IMR-90 (cell line): ENCODE measurements at regions not wholly inside any gene's neighbourhood (a gene's known extent, or its start where the extent isn't known, plus 50 kb on each side); places are given as distances from the start of the nearest gene placed in this dataset.

Experiments used
- ATAC-seq: fragments of 200-7000 bp; cut with Tn5 transposase; 2 replicates; pipeline ENCODE4 v1.9.1; 2020; ENCODE audit warnings: low read depth, mild to moderate bottlenecking, moderate library complexity
- BruUV-seq: library from RNA; stranded (reverse); fragments of 400-500 nt; replicated peaks from 2 replicates; lab custom pipeline; 2021; lab: Mats Ljungman, UMichigan
- CTCF ChIA-PET: fragments of 300-600 bp; formaldehyde crosslinking; extraction: SDS; loops from one replicate; lab custom pipeline; 2021; ENCODE audit warnings: antibody characterized with exemption; lab: Yijun Ruan, JAX
- POLR2A ChIA-PET: fragments of 300-600 bp; sonication (Branson Sonifier 250); formaldehyde crosslinking; loops from one replicate; lab custom pipeline; 2022; ENCODE audit warnings: antibody characterized with exemption; ENCODE audit not compliant: unreplicated experiment; lab: Charles Lee
- DNase-seq: peaks from one replicate; pipeline ENCODE4 v3.0.0; 2013
- H2AFZ ChIP-seq: replicated peaks from 2 replicates; pipeline ENCODE3; 2013; ENCODE audit warnings: low read length, mild to moderate bottlenecking; ENCODE audit not compliant: poor library complexity
- H2AK5ac ChIP-seq: 2 replicates; pipeline ENCODE4 v1.6.1; 2013; ENCODE audit warnings: low read depth, low read length, inconsistent platforms
- H2AK9ac ChIP-seq: replicated peaks from 2 replicates; pipeline ENCODE3; 2013; ENCODE audit warnings: mild to moderate bottlenecking, low read depth, low read length, moderate library complexity; ENCODE audit not compliant: poor library complexity
- H2BK120ac ChIP-seq: 2 replicates; pipeline ENCODE4 v1.6.1; 2013; ENCODE audit warnings: low read depth, low read length, inconsistent platforms
- H2BK15ac ChIP-seq: 3 replicates; pipeline ENCODE4 v1.6.1; 2013; ENCODE audit warnings: low read depth, low read length, inconsistent platforms
- H2BK20ac ChIP-seq: 2 replicates; pipeline ENCODE4 v1.6.1; 2013; ENCODE audit warnings: low read depth, mild to moderate bottlenecking, inconsistent platforms, low read length, moderate library complexity
- H2BK5ac ChIP-seq: 2 replicates; pipeline ENCODE4 v1.6.1; 2013; ENCODE audit warnings: mild to moderate bottlenecking, low read depth, low read length, inconsistent platforms; ENCODE audit not compliant: poor library complexity, severe bottlenecking
- H3K14ac ChIP-seq: replicated peaks from 2 replicates; pipeline ENCODE4 v1.6.1; 2013; ENCODE audit warnings: low read depth, low read length, inconsistent platforms
- H3K18ac ChIP-seq: 2 replicates; pipeline ENCODE4 v1.6.1; 2013; ENCODE audit warnings: low read depth, low read length, control low read depth
- H3K23ac ChIP-seq: 2 replicates; pipeline ENCODE4 v1.6.1; 2013; ENCODE audit warnings: low read depth, low read length, inconsistent platforms
- H3K27ac ChIP-seq: 2 replicates; pipeline ENCODE4 v1.5.1; 2013; ENCODE audit warnings: mild to moderate bottlenecking, control low read depth, low read length; ENCODE audit not compliant: insufficient read depth
- H3K27me3 ChIP-seq: 2 replicates; pipeline ENCODE4 v1.6.1; 2013; ENCODE audit warnings: low read length; ENCODE audit not compliant: control insufficient read depth, insufficient read depth
- H3K36me3 ChIP-seq: 2 replicates; pipeline ENCODE4 v1.6.1; 2013; ENCODE audit warnings: low read length, mixed read lengths; ENCODE audit not compliant: control insufficient read depth, insufficient read depth
- H3K4ac ChIP-seq: 2 replicates; pipeline ENCODE4 v1.6.1; 2013; ENCODE audit warnings: low read depth, low read length, inconsistent platforms
- H3K4me1 ChIP-seq: 2 replicates; pipeline ENCODE4 v1.6.1; 2013; ENCODE audit warnings: low read length, mixed read lengths; ENCODE audit not compliant: control insufficient read depth, insufficient read depth
- H3K4me2 ChIP-seq: 2 replicates; pipeline ENCODE4 v1.6.1; 2013; ENCODE audit warnings: low read depth, mild to moderate bottlenecking, control low read depth, low read length, moderate library complexity
- H3K4me3 ChIP-seq: 2 replicates; pipeline ENCODE4 v1.5.1; 2013; ENCODE audit warnings: low read depth, mild to moderate bottlenecking, control low read depth, low read length, moderate library complexity; ENCODE audit not compliant: insufficient read depth
- H3K56ac ChIP-seq: 2 replicates; pipeline ENCODE4 v1.6.1; 2013; ENCODE audit warnings: low read length, inconsistent platforms; ENCODE audit not compliant: insufficient read depth; ENCODE audit errors: extremely low read depth
- H3K79me1 ChIP-seq, 2 experiments: 2 replicates each; pipeline ENCODE4 v1.6.1; 2013; ENCODE audit warnings: low read length in 2 of 2, inconsistent platforms in 1 of 2, low read depth in 1 of 2
- H3K9ac ChIP-seq: 2 replicates; pipeline ENCODE4 v1.6.1; 2013; ENCODE audit warnings: low read depth, low read length, control low read depth
- H3K9me1 ChIP-seq: 2 replicates; pipeline ENCODE4 v1.6.1; 2013; ENCODE audit warnings: low read length, inconsistent platforms; ENCODE audit not compliant: insufficient read depth
- H3K9me3 ChIP-seq: 2 replicates; pipeline ENCODE4 v1.6.1; 2013; ENCODE audit warnings: low read length; ENCODE audit not compliant: control insufficient read depth, insufficient read depth
- H4K20me1 ChIP-seq: 2 replicates; pipeline ENCODE4 v1.6.1; 2013; ENCODE audit warnings: low read length, inconsistent platforms; ENCODE audit not compliant: insufficient read depth
- H4K5ac ChIP-seq: 2 replicates; pipeline ENCODE4 v1.6.1; 2013; ENCODE audit warnings: mild to moderate bottlenecking, low read depth, low read length, control low read depth
- H4K8ac ChIP-seq, 2 experiments: 2 replicates each; pipeline ENCODE4 v1.6.1; 2013; ENCODE audit warnings: low read depth in 2 of 2, low read length in 2 of 2, control low read depth in 1 of 2, inconsistent platforms in 1 of 2
- H4K91ac ChIP-seq: 2 replicates; pipeline ENCODE4 v1.6.1; 2013; ENCODE audit warnings: low read depth, low read length, inconsistent platforms; ENCODE audit not compliant: insufficient read depth
- MXI1 ChIP-seq: IDR thresholded peaks from 2 replicates; pipeline ENCODE4 v1.6.1; 2012; ENCODE audit warnings: low read depth, mild to moderate bottlenecking, low read length, moderate library complexity, borderline replicate concordance
- POLR2A ChIP-seq: IDR thresholded peaks from 2 replicates; pipeline ENCODE4 v1.6.1; 2012; ENCODE audit warnings: mild to moderate bottlenecking, low read depth, low read length
- RCOR1 ChIP-seq: IDR thresholded peaks from 2 replicates; pipeline ENCODE4 v1.6.1; 2012; ENCODE audit warnings: mild to moderate bottlenecking, low read length, improper control_type of control experiment; ENCODE audit not compliant: insufficient replicate concordance
- WGBS, 2 experiments: methylation state at CpG; one replicate each; pipeline versions ENCODE4 v1.1.5 to v1.1.7; 2013; ENCODE audit warnings: missing lambda C conversion rate in 2 of 2; ENCODE audit not compliant: insufficient read length in 1 of 2; ENCODE audit errors: extremely low coverage in 2 of 2; 5-methylcytosine and 5-hydroxymethylcytosine counted together
- dilution Hi-C: fragments of 300-500 bp; cut with HindIII; formaldehyde crosslinking; loops from one replicate; pipeline ENCODE4 v1.14.3; 2018; ENCODE audit warnings: low sequenced_read_pairs; ENCODE audit not compliant: unreplicated experiment
- in situ Hi-C: fragments of 300-500 bp; cut with MboI; formaldehyde crosslinking; loops from 3 replicates; pipeline ENCODE4 v1.14.3; 2019; ENCODE audit warnings: low sequenced_read_pairs, inconsistent platforms, mixed read lengths
- intact Hi-C: fragments of 100-400 bp; cut with micrococcal nuclease; formaldehyde crosslinking; loops from 2 replicates; pipeline ENCODE4 v1.10.0; 2022

- no peaks in the 10 kb centered on the region; the same call in 1 of the 2 replicates for H3K27me3 ChIP-seq
- DNase-seq (no peak), ATAC-seq (no peak)
- no peaks in the 10 kb centered on the region for H3K4me1 ChIP-seq
- no peak overlapping the region for H3K23ac ChIP-seq
- H3K27ac ChIP-seq = no peak overlapping the region
- no TSS peak for BruUV-seq
- no peak overlapping the region for H3K56ac ChIP-seq
- H3K4me3 ChIP-seq = no peak overlapping the region
- no peak overlapping the region for H4K91ac ChIP-seq
- H3K4ac ChIP-seq = no peak overlapping the region
- H3K9me3 ChIP-seq = no peaks in the 10 kb centered on the region
- no peak overlapping the region for H3K4me2 ChIP-seq
- no peak for TF ChIP-seq RCOR1
- TF ChIP-seq MXI1 = no peak
- TF ChIP-seq POLR2A = no peak
- no peak overlapping the region for H4K8ac ChIP-seq
- no peaks in the 10 kb centered on the region for H3K9me1 ChIP-seq
- H3K14ac ChIP-seq = no peak overlapping the region
- H4K5ac ChIP-seq = no peak overlapping the region
- no peaks in the 10 kb centered on the region for H3K79me1 ChIP-seq
- no peak overlapping the region for H2AK5ac ChIP-seq
- in situ Hi-C loops = no loop called here
- no peak overlapping the region for H3K18ac ChIP-seq
- H4K20me1 ChIP-seq = no peaks in the 10 kb centered on the region
- WGBS, 2 experiments = 87% methylated on average over 3 of the region's 9 CpGs; no CpG with 5 or more reads in 1 of the 2 experiments
- H3K36me3 ChIP-seq = peaks cover 7% of the 10 kb centered on the region; the same call in 1 of the 2 replicates
- H2BK15ac ChIP-seq = no peak overlapping the region
- no peak overlapping the region for H2BK5ac ChIP-seq
- ChIA-PET CTCF (interaction anchor here (0.6 kb wide), 1 partner anchor 22 kb away, joined by 3 read pairs; no protein-coding TSS in a partner anchor), POLR2A (interaction anchor here (0.6 kb wide), 1 partner anchor 10 kb away, joined by 4 read pairs; no protein-coding TSS in a partner anchor)
- no peak overlapping the region for H2AK9ac ChIP-seq
- no peak overlapping the region for H2BK120ac ChIP-seq
- intact Hi-C loops = no loop called here
- no peak overlapping the region for H2AFZ ChIP-seq
- no peak overlapping the region for H2BK20ac ChIP-seq
- dilution Hi-C loops = no loop called here
- H3K9ac ChIP-seq = no peak overlapping the region
These were observed 288.5 kb upstream of the UMPS start for GRCh38 chr3:124441766-124442165.
